Hepatocyte (in vitro differentiated cells): ENCODE measurements at regions not wholly inside any gene's neighbourhood (a gene's known extent, or its start where the extent isn't known, plus 50 kb on each side); places are given as distances from the start of the nearest gene placed in this dataset.

Experiments
- DNase-seq: peaks from one replicate; pipeline ENCODE4 v3.0.0-alpha.2; 2016; ENCODE audit warnings: low spot score
- H2AFZ ChIP-seq: fragments of 200-600 bp; sonication (generic); 2 replicates; pipeline ENCODE4 v1.6.0; 2016; ENCODE audit warnings: antibody characterized with exemption, mild to moderate bottlenecking
- H3K27ac ChIP-seq: fragments of 200-600 bp; sonication (generic); 2 replicates; pipeline ENCODE4 v1.5.1; 2016; ENCODE audit warnings: mild to moderate bottlenecking
- H3K27me3 ChIP-seq: fragments of 200-600 bp; sonication (generic); 2 replicates; pipeline ENCODE4 v1.6.1; 2016
- H3K36me3 ChIP-seq: fragments of 200-600 bp; sonication (generic); replicated peaks from 2 replicates; pipeline ENCODE4 v1.5.1; 2016; ENCODE audit warnings: low read depth; ENCODE audit not compliant: insufficient read depth
- H3K4me1 ChIP-seq: fragments of 200-600 bp; sonication (generic); 2 replicates; pipeline ENCODE4 v1.5.1; 2016; ENCODE audit warnings: mild to moderate bottlenecking, moderate library complexity; ENCODE audit not compliant: insufficient read depth
- H3K4me2 ChIP-seq: fragments of 200-600 bp; sonication (generic); 2 replicates; pipeline ENCODE4 v1.6.0; 2016
- H3K4me3 ChIP-seq: fragments of 200-600 bp; sonication (generic); 2 replicates; pipeline ENCODE4 v1.5.1; 2016; ENCODE audit warnings: mild to moderate bottlenecking
- H3K79me2 ChIP-seq: fragments of 200-600 bp; sonication (generic); 2 replicates; pipeline ENCODE4 v1.6.0; 2017; ENCODE audit warnings: mild to moderate bottlenecking
- H3K9me2 ChIP-seq: fragments of 200-600 bp; sonication (generic); replicated peaks from 2 replicates; pipeline ENCODE4 v1.6.0; 2017; ENCODE audit warnings: mild to moderate bottlenecking; ENCODE audit not compliant: insufficient read depth
- H3K9me3 ChIP-seq: fragments of 200-600 bp; sonication (generic); 2 replicates; pipeline ENCODE4 v1.5.1; 2016; ENCODE audit warnings: low read depth, mild to moderate bottlenecking
- H4K20me1 ChIP-seq: fragments of 200-600 bp; sonication (generic); 2 replicates; pipeline ENCODE4 v1.6.0; 2016; ENCODE audit warnings: mild to moderate bottlenecking; ENCODE audit not compliant: insufficient read depth, poor library complexity, severe bottlenecking
- EZH2 ChIP-seq: fragments of 200-600 bp; sonication (generic); IDR thresholded peaks from 2 replicates; pipeline ENCODE4 v1.6.1; 2016; ENCODE audit warnings: antibody characterized with exemption, mild to moderate bottlenecking, borderline replicate concordance
- EZH2phosphoT487 ChIP-seq: fragments of 200-600 bp; sonication (generic); IDR thresholded peaks from one replicate; pipeline ENCODE4 v1.6.1; 2018; ENCODE audit warnings: antibody characterized with exemption, mild to moderate bottlenecking, low read depth, moderate library complexity; ENCODE audit not compliant: unreplicated experiment, severe bottlenecking
- WGBS: methylation state at CpG from one replicate; pipeline ENCODE4 v1.1.6; 2016; ENCODE audit warnings: low lambda C conversion rate; ENCODE audit errors: missing lambda C conversion rate; 5-methylcytosine and 5-hydroxymethylcytosine counted together
- TF ChIP-seq, protein P1 (sequence below): fragments of 200-600 bp; sonication (generic); IDR thresholded peaks from 2 replicates; pipeline ENCODE4 v1.5.1; 2016; ENCODE audit warnings: antibody characterized with exemption, mild to moderate bottlenecking; ENCODE audit not compliant: poor library complexity

DNA sequence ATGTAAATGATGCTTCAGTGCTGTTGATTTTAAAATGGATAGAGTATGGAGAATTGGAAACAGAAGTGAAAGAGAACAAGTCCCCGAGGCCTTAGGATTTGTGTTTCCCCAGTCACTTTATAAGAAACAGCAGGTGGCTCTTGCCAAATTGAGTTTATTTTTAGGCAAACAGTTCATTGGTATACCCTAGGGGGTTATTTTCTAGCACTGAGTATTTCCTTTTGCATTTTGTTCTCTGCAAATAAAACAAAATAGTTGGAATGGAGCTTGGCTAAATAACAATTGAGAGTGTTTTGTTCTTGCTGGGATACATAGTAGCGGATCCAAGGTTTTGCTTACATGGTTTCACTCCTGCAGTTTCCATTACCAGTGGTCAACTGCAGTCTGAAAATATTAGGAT is 591.1 kb upstream of the C16orf82 start:
- no peaks in the 10 kb centered on the region for H3K27me3 ChIP-seq
- no peak overlapping the region for H3K4me2 ChIP-seq
- no peak overlapping the region for H3K27ac ChIP-seq
- H4K20me1 ChIP-seq = no peaks in the 10 kb centered on the region
- 66% methylated on average over 2 of the region's 2 CpGs for WGBS
- TF ChIP-seq EZH2phosphoT487 = no peak
- TF ChIP-seq, protein P1, sequence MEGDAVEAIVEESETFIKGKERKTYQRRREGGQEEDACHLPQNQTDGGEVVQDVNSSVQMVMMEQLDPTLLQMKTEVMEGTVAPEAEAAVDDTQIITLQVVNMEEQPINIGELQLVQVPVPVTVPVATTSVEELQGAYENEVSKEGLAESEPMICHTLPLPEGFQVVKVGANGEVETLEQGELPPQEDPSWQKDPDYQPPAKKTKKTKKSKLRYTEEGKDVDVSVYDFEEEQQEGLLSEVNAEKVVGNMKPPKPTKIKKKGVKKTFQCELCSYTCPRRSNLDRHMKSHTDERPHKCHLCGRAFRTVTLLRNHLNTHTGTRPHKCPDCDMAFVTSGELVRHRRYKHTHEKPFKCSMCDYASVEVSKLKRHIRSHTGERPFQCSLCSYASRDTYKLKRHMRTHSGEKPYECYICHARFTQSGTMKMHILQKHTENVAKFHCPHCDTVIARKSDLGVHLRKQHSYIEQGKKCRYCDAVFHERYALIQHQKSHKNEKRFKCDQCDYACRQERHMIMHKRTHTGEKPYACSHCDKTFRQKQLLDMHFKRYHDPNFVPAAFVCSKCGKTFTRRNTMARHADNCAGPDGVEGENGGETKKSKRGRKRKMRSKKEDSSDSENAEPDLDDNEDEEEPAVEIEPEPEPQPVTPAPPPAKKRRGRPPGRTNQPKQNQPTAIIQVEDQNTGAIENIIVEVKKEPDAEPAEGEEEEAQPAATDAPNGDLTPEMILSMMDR = no peak
- TF ChIP-seq EZH2 = no peak
- H3K9me3 ChIP-seq = peaks cover 14% of the 10 kb centered on the region
- no peaks in the 10 kb centered on the region for H3K4me1 ChIP-seq
- no peak for DNase-seq
- H3K79me2 ChIP-seq = no peaks in the 10 kb centered on the region
- no peaks in the 10 kb centered on the region for H3K36me3 ChIP-seq
- no peak overlapping the region for H3K4me3 ChIP-seq
- H2AFZ ChIP-seq = no peak overlapping the region
- H3K9me2 ChIP-seq = no peaks in the 10 kb centered on the region

DNA sequence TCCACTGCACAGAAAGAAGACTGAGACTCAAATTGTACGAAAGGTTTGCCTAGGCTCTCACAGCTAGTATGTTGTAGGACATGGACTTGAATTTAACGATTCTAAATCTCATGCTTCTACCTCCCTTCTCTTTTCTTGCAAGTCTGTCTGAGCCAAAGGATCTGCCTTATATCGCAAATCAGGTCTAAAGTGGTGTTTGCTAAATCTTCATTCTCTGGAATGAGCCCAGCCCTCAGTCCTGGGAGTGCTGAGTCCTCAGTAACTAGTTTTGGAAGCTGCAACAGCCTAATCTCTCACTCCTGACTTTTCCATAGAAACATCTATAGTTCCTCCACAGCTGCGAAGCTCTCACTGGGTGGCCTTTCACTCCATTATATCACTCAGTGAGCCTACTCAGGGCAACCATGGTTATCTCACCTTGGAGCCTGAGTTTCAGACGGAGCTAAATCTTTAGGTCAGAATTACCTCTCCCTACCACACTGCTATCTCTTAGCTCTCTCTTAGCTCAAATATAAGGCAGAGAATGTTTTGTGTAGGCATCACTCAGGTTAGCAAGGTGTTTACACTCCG is 575.5 kb upstream of the C16orf82 start:
- no peak for DNase-seq
- Histone ChIP-seq H3K27me3 (peaks cover 11% of the 10 kb centered on the region), H3K4me1 (no peaks in the 10 kb centered on the region), H3K79me2 (no peaks in the 10 kb centered on the region), H2AFZ (no peak overlapping the region), H3K4me2 (no peak overlapping the region), H3K4me3 (no peak overlapping the region), H3K27ac (no peak overlapping the region), H3K9me2 (no peaks in the 10 kb centered on the region), H3K9me3 (no peaks in the 10 kb centered on the region), H3K36me3 (no peaks in the 10 kb centered on the region), H4K20me1 (no peaks in the 10 kb centered on the region)
- no peak for TF ChIP-seq EZH2phosphoT487
- no peak for TF ChIP-seq EZH2
- TF ChIP-seq, protein P1 = no peak
- WGBS = 51% methylated on average over 6 of the region's 6 CpGs

DNA sequence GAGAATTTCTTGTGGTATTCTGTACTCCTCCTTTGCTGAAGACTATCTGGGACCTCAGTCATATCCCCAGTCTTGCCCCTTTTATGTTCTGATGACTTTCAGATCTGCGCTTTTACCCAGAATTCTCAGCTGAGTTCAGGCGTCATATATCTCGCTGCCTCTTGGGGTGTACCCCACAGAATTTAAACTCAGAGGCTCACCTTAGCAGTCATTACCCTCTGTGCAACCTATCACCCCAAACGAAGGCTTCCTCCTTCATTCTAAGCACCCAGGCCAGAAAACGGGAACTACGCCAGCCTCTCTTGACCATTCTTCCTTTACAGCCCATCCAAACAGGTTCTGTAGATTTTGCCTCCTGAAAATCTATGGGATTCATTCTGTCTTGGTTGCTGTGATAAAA is 574.8 kb upstream of the C16orf82 start:
- H3K27ac ChIP-seq = no peak overlapping the region
- H2AFZ ChIP-seq = no peak overlapping the region
- DNase-seq = no peak
- H3K9me3 ChIP-seq = no peaks in the 10 kb centered on the region
- no peaks in the 10 kb centered on the region for H3K79me2 ChIP-seq
- no peaks in the 10 kb centered on the region for H4K20me1 ChIP-seq
- H3K36me3 ChIP-seq = no peaks in the 10 kb centered on the region
- no peak overlapping the region for H3K4me2 ChIP-seq
- H3K27me3 ChIP-seq = peaks cover 11% of the 10 kb centered on the region
- no peaks in the 10 kb centered on the region for H3K9me2 ChIP-seq
- 87% methylated on average over 6 of the region's 6 CpGs for WGBS
- TF ChIP-seq, protein P1 = no peak
- TF ChIP-seq EZH2 (no peak), EZH2phosphoT487 (no peak)
- no peak overlapping the region for H3K4me3 ChIP-seq
- no peaks in the 10 kb centered on the region for H3K4me1 ChIP-seq

GRCh38 chr16:26493751-26494150 is 573.0 kb upstream of the C16orf82 start:
- no peaks in the 10 kb centered on the region for H4K20me1 ChIP-seq
- WGBS = 78% methylated on average over 1 of the region's 1 CpG
- H3K4me1 ChIP-seq = no peaks in the 10 kb centered on the region
- H3K27me3 ChIP-seq = peaks cover 11% of the 10 kb centered on the region
- no peak overlapping the region for H2AFZ ChIP-seq
- TF ChIP-seq, protein P1 = no peak
- TF ChIP-seq EZH2 (no peak), EZH2phosphoT487 (no peak)
- no peak overlapping the region for H3K27ac ChIP-seq
- H3K36me3 ChIP-seq = no peaks in the 10 kb centered on the region
- DNase-seq = no peak
- H3K9me2 ChIP-seq = no peaks in the 10 kb centered on the region
- no peaks in the 10 kb centered on the region for H3K79me2 ChIP-seq
- no peak overlapping the region for H3K4me3 ChIP-seq
- no peaks in the 10 kb centered on the region for H3K9me3 ChIP-seq
- H3K4me2 ChIP-seq = no peak overlapping the region
